ENCODE measurements at regions not wholly inside any gene's neighbourhood (a gene's known extent, or its start where the extent isn't known, plus 50 kb on each side); places are given as distances from the start of the nearest gene placed in this dataset.
A peak's percentile ranks its signal among the peaks of the same experiment; 100 is the strongest.
"Not testable (repeated sequence)": the region's sequence is repeated elsewhere in the genome, so short reads cannot be mapped to it uniquely, and the experiment has no call there.

- Histone ChIP-seq H3K27me3 (ENCODE audit: control insufficient read depth, insufficient read depth, low read length) (no peaks in the 10 kb centered on the region), H3K4me1 (ENCODE audit: control insufficient read depth, insufficient read depth, low read length) (no peaks in the 10 kb centered on the region), H3K27ac (ENCODE audit: low read length) (no peak overlapping the region), H3K4me3 (ENCODE audit: low read length) (no peak overlapping the region), H3K9me3 (ENCODE audit: control insufficient read depth, insufficient read depth, low read length) (no peaks in the 10 kb centered on the region), H3K36me3 (ENCODE audit: control insufficient read depth, insufficient read depth, low read length) (no peaks in the 10 kb centered on the region)
- peak; percentile 5 for DNase-seq (ENCODE audit: low read depth, low spot score)
- no CpG with 5 or more reads among the region's 3 CpGs for WGBS (ENCODE audit: insufficient coverage, insufficient read length)
These were observed 232.7 kb upstream of the SGK1 start for GRCh38 chr6:134550604-134551003.

- H3K9me3 ChIP-seq (ENCODE audit: control insufficient read depth, insufficient read depth, low read length), result no peaks in the 10 kb centered on the region
- H3K36me3 ChIP-seq (ENCODE audit: control insufficient read depth, insufficient read depth, low read length), result no peaks in the 10 kb centered on the region
- no peaks in the 10 kb centered on the region for H3K27me3 ChIP-seq (ENCODE audit: control insufficient read depth, insufficient read depth, low read length)
- no peak for DNase-seq (ENCODE audit: low read depth, low spot score)
- no peak overlapping the region for H3K4me3 ChIP-seq (ENCODE audit: low read length)
- H3K27ac ChIP-seq (ENCODE audit: low read length), result no peak overlapping the region
- H3K4me1 ChIP-seq (ENCODE audit: control insufficient read depth, insufficient read depth, low read length), result no peaks in the 10 kb centered on the region
These were observed 231.9 kb upstream of the SGK1 start for GRCh38 chr6:134549854-134550253.

GRCh38 chr6:134546962-134547645 is 229.2 kb upstream of the SGK1 start:
- H3K27me3 ChIP-seq (ENCODE audit: control insufficient read depth, insufficient read depth, low read length), result no peaks in the 10 kb centered on the region
- no peaks in the 10 kb centered on the region for H3K9me3 ChIP-seq (ENCODE audit: control insufficient read depth, insufficient read depth, low read length)
- no peaks in the 10 kb centered on the region for H3K4me1 ChIP-seq (ENCODE audit: control insufficient read depth, insufficient read depth, low read length)
- no peak for DNase-seq (ENCODE audit: low read depth, low spot score)
- WGBS (ENCODE audit: insufficient coverage, insufficient read length), result no CpG with 5 or more reads among the region's 8 CpGs
- no peaks in the 10 kb centered on the region for H3K36me3 ChIP-seq (ENCODE audit: control insufficient read depth, insufficient read depth, low read length)
- no peak overlapping the region for H3K4me3 ChIP-seq (ENCODE audit: low read length)
- H3K27ac ChIP-seq (ENCODE audit: low read length), result no peak overlapping the region

- no peaks in the 10 kb centered on the region for H3K27me3 ChIP-seq (ENCODE audit: control insufficient read depth, insufficient read depth, low read length)
These were observed 226.8 kb upstream of the SGK1 start for GRCh38 chr6:134544737-134545136.

GRCh38 chr6:134543128-134543527 is 225.2 kb upstream of the SGK1 start:
- DNase-seq (ENCODE audit: low read depth, low spot score), result no peak
- H3K27ac ChIP-seq (ENCODE audit: low read length), result no peak overlapping the region
- no CpG with 5 or more reads among the region's 1 CpG for WGBS (ENCODE audit: insufficient coverage, insufficient read length)
- no peaks in the 10 kb centered on the region for H3K9me3 ChIP-seq (ENCODE audit: control insufficient read depth, insufficient read depth, low read length)
- no peaks in the 10 kb centered on the region for H3K27me3 ChIP-seq (ENCODE audit: control insufficient read depth, insufficient read depth, low read length)
- no peak overlapping the region for H3K4me3 ChIP-seq (ENCODE audit: low read length)
- no peaks in the 10 kb centered on the region for H3K36me3 ChIP-seq (ENCODE audit: control insufficient read depth, insufficient read depth, low read length)
- peaks cover 4% of the 10 kb centered on the region for H3K4me1 ChIP-seq (ENCODE audit: control insufficient read depth, insufficient read depth, low read length)

More at GRCh38 chr6:134544737-134545136, 226.8 kb upstream of the SGK1 start:
- Histone ChIP-seq H3K27ac (ENCODE audit: low read length) (no peak overlapping the region), H3K9me3 (ENCODE audit: control insufficient read depth, insufficient read depth, low read length) (no peaks in the 10 kb centered on the region), H3K36me3 (ENCODE audit: control insufficient read depth, insufficient read depth, low read length) (no peaks in the 10 kb centered on the region), H3K4me3 (ENCODE audit: low read length) (no peak overlapping the region), H3K4me1 (ENCODE audit: control insufficient read depth, insufficient read depth, low read length) (peaks cover 3% of the 10 kb centered on the region)
- DNase-seq (ENCODE audit: low read depth, low spot score), result no peak
- WGBS (ENCODE audit: insufficient coverage, insufficient read length), result no CpG with 5 or more reads among the region's 2 CpGs

GRCh38 chr6:134541001-134541400 is 223.1 kb upstream of the SGK1 start:
- DNase-seq (ENCODE audit: low read depth, low spot score), result no peak
- Histone ChIP-seq H3K27me3 (ENCODE audit: control insufficient read depth, insufficient read depth, low read length) (no peaks in the 10 kb centered on the region), H3K4me3 (ENCODE audit: low read length) (no peak overlapping the region), H3K9me3 (ENCODE audit: control insufficient read depth, insufficient read depth, low read length) (no peaks in the 10 kb centered on the region), H3K27ac (ENCODE audit: low read length) (no peak overlapping the region), H3K36me3 (ENCODE audit: control insufficient read depth, insufficient read depth, low read length) (no peaks in the 10 kb centered on the region), H3K4me1 (ENCODE audit: control insufficient read depth, insufficient read depth, low read length) (peaks cover 4% of the 10 kb centered on the region)
- WGBS (ENCODE audit: insufficient coverage, insufficient read length), result no CpG with 5 or more reads among the region's 4 CpGs

GRCh38 chr6:134539865-134540323 is 222.0 kb upstream of the SGK1 start:
- H3K36me3 ChIP-seq (ENCODE audit: control insufficient read depth, insufficient read depth, low read length), result no peaks in the 10 kb centered on the region
- H3K9me3 ChIP-seq (ENCODE audit: control insufficient read depth, insufficient read depth, low read length), result no peaks in the 10 kb centered on the region
- no CpG with 5 or more reads among the region's 7 CpGs for WGBS (ENCODE audit: insufficient coverage, insufficient read length)
- H3K27ac ChIP-seq (ENCODE audit: low read length), result no peak overlapping the region
- H3K27me3 ChIP-seq (ENCODE audit: control insufficient read depth, insufficient read depth, low read length), result no peaks in the 10 kb centered on the region
- peaks cover 4% of the 10 kb centered on the region for H3K4me1 ChIP-seq (ENCODE audit: control insufficient read depth, insufficient read depth, low read length)
- H3K4me3 ChIP-seq (ENCODE audit: low read length), result no peak overlapping the region
- no peak for DNase-seq (ENCODE audit: low read depth, low spot score)

GRCh38 chr6:134537765-134538164 is 219.9 kb upstream of the SGK1 start:
- no CpG with 5 or more reads among the region's 10 CpGs for WGBS (ENCODE audit: insufficient coverage, insufficient read length)

GRCh38 chr6:134537146-134537555 is 219.2 kb upstream of the SGK1 start:
- no peak for DNase-seq (ENCODE audit: low read depth, low spot score)
- Histone ChIP-seq H3K27me3 (ENCODE audit: control insufficient read depth, insufficient read depth, low read length) (no peaks in the 10 kb centered on the region), H3K9me3 (ENCODE audit: control insufficient read depth, insufficient read depth, low read length) (no peaks in the 10 kb centered on the region), H3K27ac (ENCODE audit: low read length) (no peak overlapping the region), H3K36me3 (ENCODE audit: control insufficient read depth, insufficient read depth, low read length) (no peaks in the 10 kb centered on the region), H3K4me1 (ENCODE audit: control insufficient read depth, insufficient read depth, low read length) (peaks cover 4% of the 10 kb centered on the region), H3K4me3 (ENCODE audit: low read length) (no peak overlapping the region)
- no CpG with 5 or more reads among the region's 2 CpGs for WGBS (ENCODE audit: insufficient coverage, insufficient read length)

More at GRCh38 chr6:134537765-134538164, 219.9 kb upstream of the SGK1 start:
- not testable (repeated sequence) for H3K27me3 ChIP-seq (ENCODE audit: control insufficient read depth, insufficient read depth, low read length); H3K9me3 ChIP-seq (ENCODE audit: control insufficient read depth, insufficient read depth, low read length); DNase-seq (ENCODE audit: low read depth, low spot score); H3K27ac ChIP-seq (ENCODE audit: low read length); H3K4me1 ChIP-seq (ENCODE audit: control insufficient read depth, insufficient read depth, low read length); H3K4me3 ChIP-seq (ENCODE audit: low read length); H3K36me3 ChIP-seq (ENCODE audit: control insufficient read depth, insufficient read depth, low read length)

- no peak overlapping the region for H3K4me3 ChIP-seq (ENCODE audit: low read length)
- H3K4me1 ChIP-seq (ENCODE audit: control insufficient read depth, insufficient read depth, low read length), result peaks cover 4% of the 10 kb centered on the region
- WGBS (ENCODE audit: insufficient coverage, insufficient read length), result no CpG with 5 or more reads among the region's 2 CpGs
- H3K36me3 ChIP-seq (ENCODE audit: control insufficient read depth, insufficient read depth, low read length), result no peaks in the 10 kb centered on the region
- no peaks in the 10 kb centered on the region for H3K27me3 ChIP-seq (ENCODE audit: control insufficient read depth, insufficient read depth, low read length)
- no peak for DNase-seq (ENCODE audit: low read depth, low spot score)
- H3K9me3 ChIP-seq (ENCODE audit: control insufficient read depth, insufficient read depth, low read length), result no peaks in the 10 kb centered on the region
- no peak overlapping the region for H3K27ac ChIP-seq (ENCODE audit: low read length)
These were observed 217.9 kb upstream of the SGK1 start for GRCh38 chr6:134535831-134536230.

GRCh38 chr6:134534708-134535149 is 216.8 kb upstream of the SGK1 start:
- H3K4me3 ChIP-seq (ENCODE audit: low read length), result no peak overlapping the region
- WGBS (ENCODE audit: insufficient coverage, insufficient read length), result no CpG with 5 or more reads among the region's 2 CpGs
- no peaks in the 10 kb centered on the region for H3K27me3 ChIP-seq (ENCODE audit: control insufficient read depth, insufficient read depth, low read length)
- H3K9me3 ChIP-seq (ENCODE audit: control insufficient read depth, insufficient read depth, low read length), result no peaks in the 10 kb centered on the region
- DNase-seq (ENCODE audit: low read depth, low spot score), result no peak
- no peak overlapping the region for H3K27ac ChIP-seq (ENCODE audit: low read length)
- no peaks in the 10 kb centered on the region for H3K36me3 ChIP-seq (ENCODE audit: control insufficient read depth, insufficient read depth, low read length)
- peaks cover under 1% of the 10 kb centered on the region; the same call in 1 of the 2 replicates for H3K4me1 ChIP-seq (ENCODE audit: control insufficient read depth, insufficient read depth, low read length)

Measured in iPS DF 6.9 (cell line).